ENCODE measurements at regions not wholly inside any gene's neighbourhood (a gene's known extent, or its start where the extent isn't known, plus 50 kb on each side); places are given as distances from the start of the nearest gene placed in this dataset.

GRCh38 chr17:72474719-72475477, 354.1 kb downstream of the SOX9 start:
- H3K36me3 ChIP-seq: no peaks in the 10 kb centered on the region
- H3K27ac ChIP-seq: no peak overlapping the region
- no peaks in the 10 kb centered on the region for H3K27me3 ChIP-seq (replicated peaks)
- DNase-seq (ENCODE audit: low read depth in 1 of 2, low spot score in 2 of 2): no peak
- no peaks in the 10 kb centered on the region for H3K9me3 ChIP-seq (replicated peaks)
- H3K4me1 ChIP-seq (replicated peaks): no peaks in the 10 kb centered on the region
- H3K4me3 ChIP-seq: no peak overlapping the region

GRCh38 chr17:72476134-72476533, 355.3 kb downstream of the SOX9 start:
- Histone ChIP-seq H3K27me3 (replicated peaks) (no peaks in the 10 kb centered on the region), H3K4me1 (replicated peaks) (no peaks in the 10 kb centered on the region), H3K4me3 (no peak overlapping the region), H3K9me3 (replicated peaks) (no peaks in the 10 kb centered on the region), H3K36me3 (no peaks in the 10 kb centered on the region), H3K27ac (no peak overlapping the region)
- no peak for DNase-seq (ENCODE audit: low read depth in 1 of 2, low spot score in 2 of 2)

DNA sequence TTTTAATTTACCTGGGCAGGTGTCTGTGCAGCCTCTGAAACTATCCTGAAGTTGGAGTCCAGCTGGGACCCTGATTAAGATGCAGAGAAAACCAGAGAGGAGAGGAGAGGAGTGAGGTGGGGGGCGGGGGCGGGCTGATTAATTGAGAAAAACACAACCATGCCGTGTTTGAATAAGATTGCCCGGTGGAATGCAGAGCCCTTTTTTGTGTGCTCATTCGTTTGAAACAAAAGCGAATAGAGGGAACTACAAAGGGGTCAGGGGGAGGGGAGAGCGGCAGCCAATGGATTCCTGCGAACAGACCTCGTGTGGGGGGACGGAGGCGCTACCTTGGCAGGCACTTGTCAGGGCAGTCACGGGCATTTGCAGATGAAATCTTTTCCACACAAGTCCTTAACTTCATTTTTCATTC, 355.8 kb downstream of the SOX9 start:
- H3K4me1 ChIP-seq (replicated peaks): no peaks in the 10 kb centered on the region
- no peaks in the 10 kb centered on the region for H3K27me3 ChIP-seq (replicated peaks)
- no peaks in the 10 kb centered on the region for H3K36me3 ChIP-seq
- DNase-seq (ENCODE audit: low read depth in 1 of 2, low spot score in 2 of 2): no peak
- no peaks in the 10 kb centered on the region for H3K9me3 ChIP-seq (replicated peaks)
- no peak overlapping the region for H3K4me3 ChIP-seq
- no peak overlapping the region for H3K27ac ChIP-seq

DNA sequence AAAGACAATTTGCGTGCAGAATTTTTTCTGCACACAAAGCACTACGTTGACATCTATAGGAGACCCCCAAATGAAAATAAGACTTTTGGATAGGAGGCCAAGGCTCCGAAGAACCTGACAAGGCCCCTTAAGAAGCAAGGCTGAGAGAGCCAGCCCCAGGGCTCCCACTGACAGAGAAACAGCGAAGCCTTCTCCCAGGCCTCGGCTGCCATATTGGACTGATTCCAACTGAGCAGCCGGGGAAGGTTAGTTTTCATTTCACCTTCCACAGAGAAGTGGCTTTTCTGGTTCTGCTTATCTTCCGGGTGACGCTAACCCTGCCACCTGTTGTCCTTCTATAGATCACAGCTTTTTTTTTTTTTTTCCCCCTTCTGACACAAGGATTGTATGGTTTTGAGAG, 356.7 kb downstream of the SOX9 start:
- Histone ChIP-seq H3K4me1 (replicated peaks) (no peaks in the 10 kb centered on the region), H3K4me3 (no peak overlapping the region), H3K27ac (no peak overlapping the region), H3K9me3 (replicated peaks) (no peaks in the 10 kb centered on the region), H3K27me3 (replicated peaks) (no peaks in the 10 kb centered on the region), H3K36me3 (no peaks in the 10 kb centered on the region)
- no peak for DNase-seq (ENCODE audit: low read depth in 1 of 2, low spot score in 2 of 2)

DNA sequence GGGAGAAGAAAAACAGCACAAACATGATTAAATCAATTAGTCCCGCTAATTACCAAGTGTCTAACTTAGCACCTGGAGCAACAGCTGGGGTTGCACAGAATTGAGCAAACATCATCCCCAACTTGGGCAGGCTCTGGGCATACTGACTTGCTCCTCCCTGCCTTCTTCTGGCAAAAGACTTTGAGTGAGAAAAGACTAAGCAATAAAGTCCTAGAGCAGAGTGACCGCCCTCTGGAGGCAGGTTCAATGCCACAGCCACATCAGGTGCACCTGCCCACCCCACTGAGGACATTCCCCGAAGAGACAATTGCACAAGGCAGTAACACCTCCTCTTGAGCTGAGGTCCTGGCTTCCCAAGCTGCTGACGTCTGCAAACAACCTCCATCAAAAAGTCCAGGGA, 358.3 kb downstream of the SOX9 start:
- H3K4me3 ChIP-seq: no peak overlapping the region
- no peaks in the 10 kb centered on the region for H3K9me3 ChIP-seq (replicated peaks)
- H3K4me1 ChIP-seq (replicated peaks): no peaks in the 10 kb centered on the region
- DNase-seq (ENCODE audit: low read depth in 1 of 2, low spot score in 2 of 2): no peak
- H3K27ac ChIP-seq: no peak overlapping the region
- no peaks in the 10 kb centered on the region for H3K36me3 ChIP-seq
- H3K27me3 ChIP-seq (replicated peaks): no peaks in the 10 kb centered on the region

- Histone ChIP-seq H3K4me1 (replicated peaks) (no peaks in the 10 kb centered on the region), H3K27ac (no peak overlapping the region), H3K36me3 (no peaks in the 10 kb centered on the region), H3K4me3 (no peak overlapping the region), H3K9me3 (replicated peaks) (no peaks in the 10 kb centered on the region), H3K27me3 (replicated peaks) (no peaks in the 10 kb centered on the region)
- DNase-seq (ENCODE audit: low read depth in 1 of 2, low spot score in 2 of 2): no peak
Measured at GRCh38 chr17:72481572-72481971, 360.8 kb downstream of the SOX9 start.

GRCh38 chr17:72485596-72485995, 364.8 kb downstream of the SOX9 start:
- Histone ChIP-seq H3K27ac (no peak overlapping the region), H3K4me1 (replicated peaks) (peaks cover 6% of the 10 kb centered on the region), H3K4me3 (no peak overlapping the region), H3K27me3 (replicated peaks) (no peaks in the 10 kb centered on the region), H3K9me3 (replicated peaks) (no peaks in the 10 kb centered on the region), H3K36me3 (no peaks in the 10 kb centered on the region)
- no peak for DNase-seq (ENCODE audit: low read depth in 1 of 2, low spot score in 2 of 2)

DNA sequence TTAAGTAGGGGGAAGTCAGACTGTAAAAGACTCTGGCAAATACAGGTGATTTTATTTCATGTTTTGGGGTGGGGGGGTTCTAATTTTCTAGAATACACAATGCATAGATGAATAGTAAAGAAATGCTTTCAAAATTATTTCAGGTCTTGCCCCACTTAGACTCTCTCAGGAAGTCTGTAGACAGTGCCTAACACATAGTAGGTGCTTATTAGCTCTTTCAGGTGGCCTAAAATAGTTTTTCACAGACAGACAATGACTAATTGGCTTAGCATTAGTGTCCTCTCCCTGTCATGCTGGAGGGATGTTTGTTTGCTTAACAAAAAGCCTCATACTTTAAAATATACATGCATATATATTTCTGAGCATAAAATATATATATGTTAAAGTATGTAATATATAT, 366.0 kb downstream of the SOX9 start:
- Histone ChIP-seq H3K4me1 (replicated peaks) (peaks cover 6% of the 10 kb centered on the region), H3K9me3 (replicated peaks) (no peaks in the 10 kb centered on the region), H3K27ac (no peak overlapping the region), H3K27me3 (replicated peaks) (no peaks in the 10 kb centered on the region), H3K4me3 (no peak overlapping the region), H3K36me3 (no peaks in the 10 kb centered on the region)
- DNase-seq (ENCODE audit: low read depth in 1 of 2, low spot score in 2 of 2): no peak

DNA sequence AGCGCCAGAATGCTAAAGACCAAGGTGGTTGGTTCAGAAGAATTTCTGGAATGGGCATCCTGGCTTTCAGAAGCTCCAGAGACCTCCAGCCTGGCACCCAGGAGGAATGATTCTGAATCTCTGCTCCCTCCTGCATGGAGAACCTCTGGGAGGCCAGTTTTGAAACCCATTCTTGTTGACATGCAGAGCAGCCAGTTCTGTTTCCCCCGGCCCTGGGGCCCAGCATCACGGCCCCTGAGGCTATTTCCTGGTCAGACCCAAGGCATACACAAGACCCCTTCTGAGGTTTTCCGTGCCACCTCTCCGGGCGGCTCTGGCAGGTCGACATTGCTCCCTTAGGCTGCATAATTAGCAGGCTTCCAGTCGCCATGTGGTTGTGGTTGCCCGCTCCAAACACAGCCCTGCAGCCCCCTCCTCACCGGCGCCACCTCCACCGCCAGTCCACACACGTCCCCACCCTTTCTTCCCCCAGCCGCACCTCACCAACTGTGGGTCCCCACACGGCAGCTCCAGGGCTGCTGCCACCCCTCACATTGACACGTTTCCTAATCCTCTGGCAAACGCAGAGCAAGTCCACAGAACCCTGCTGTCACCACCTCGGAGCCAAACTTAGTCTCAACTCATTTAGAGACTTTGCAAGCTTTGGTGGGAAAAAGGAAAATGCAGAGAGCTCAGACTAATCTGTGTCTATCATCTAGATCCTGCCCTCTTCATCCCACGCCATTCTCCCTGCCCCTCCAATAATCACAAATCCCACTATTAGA, 367.1 kb downstream of the SOX9 start:
- no peaks in the 10 kb centered on the region for H3K36me3 ChIP-seq
- H3K27ac ChIP-seq: no peak overlapping the region
- DNase-seq (ENCODE audit: low read depth in 1 of 2, low spot score in 2 of 2): no peak
- no peak overlapping the region for H3K4me3 ChIP-seq
- H3K9me3 ChIP-seq (replicated peaks): no peaks in the 10 kb centered on the region
- H3K27me3 ChIP-seq (replicated peaks): no peaks in the 10 kb centered on the region
- peaks cover 6% of the 10 kb centered on the region for H3K4me1 ChIP-seq (replicated peaks)

DNA sequence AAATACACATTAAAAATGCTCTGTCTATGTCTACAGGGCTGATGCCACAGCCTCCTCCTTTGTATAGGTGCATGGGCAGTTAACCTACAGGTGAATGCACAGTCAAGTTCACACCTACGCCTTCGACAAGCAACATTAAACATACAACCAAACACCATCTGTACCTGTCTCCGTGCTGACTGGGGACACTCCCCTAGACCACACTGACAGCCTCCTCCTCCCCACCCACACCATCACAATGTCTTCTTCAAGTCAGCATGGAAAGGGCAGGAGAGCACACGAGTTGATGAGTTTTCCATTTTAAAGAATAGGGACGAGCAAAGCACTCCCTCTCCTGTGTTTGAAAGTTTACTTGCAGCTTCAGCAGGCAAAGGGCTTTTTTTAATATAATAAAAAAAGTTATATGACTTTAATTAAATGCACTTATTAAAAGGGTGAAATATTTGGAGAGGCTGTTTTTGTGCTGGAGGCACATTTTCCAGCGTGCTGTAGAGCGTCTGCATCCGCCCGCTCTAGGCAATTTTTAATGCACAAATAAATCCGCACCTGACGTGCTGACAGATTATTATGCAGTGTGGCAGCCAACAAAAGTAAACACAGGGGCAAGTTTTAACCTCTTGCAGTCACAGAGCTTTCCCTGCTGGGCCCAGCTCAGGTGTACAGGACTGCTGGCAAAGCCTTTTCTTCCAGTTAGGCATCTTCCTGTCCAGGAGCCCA, 367.9 kb downstream of the SOX9 start:
- no peak for DNase-seq (ENCODE audit: low read depth in 1 of 2, low spot score in 2 of 2)
- no peak overlapping the region for H3K4me3 ChIP-seq
- no peaks in the 10 kb centered on the region for H3K36me3 ChIP-seq
- no peaks in the 10 kb centered on the region for H3K9me3 ChIP-seq (replicated peaks)
- H3K4me1 ChIP-seq (replicated peaks): peaks cover 6% of the 10 kb centered on the region
- no peaks in the 10 kb centered on the region for H3K27me3 ChIP-seq (replicated peaks)
- no peak overlapping the region for H3K27ac ChIP-seq

DNA sequence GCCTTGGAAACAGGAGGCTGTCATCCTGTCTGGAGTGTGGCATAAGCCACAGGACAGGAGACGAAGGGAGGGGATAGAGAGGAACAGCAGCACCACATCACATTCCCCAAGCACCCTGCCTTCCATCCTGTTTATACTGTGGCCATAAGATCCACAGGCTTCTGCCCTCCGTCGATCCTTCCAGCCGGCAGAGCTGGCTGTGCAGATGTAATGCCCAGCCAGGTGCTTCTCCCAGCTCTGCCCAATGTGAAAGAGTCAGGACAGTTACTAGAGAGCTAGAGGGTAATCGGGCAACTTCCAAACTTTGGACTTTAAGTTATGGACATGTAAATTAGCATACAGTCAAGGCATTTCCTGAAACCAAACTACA, 368.4 kb downstream of the SOX9 start:
- no peak for DNase-seq (ENCODE audit: low read depth in 1 of 2, low spot score in 2 of 2)
- H3K27me3 ChIP-seq (replicated peaks): no peaks in the 10 kb centered on the region
- peaks cover 6% of the 10 kb centered on the region for H3K4me1 ChIP-seq (replicated peaks)
- no peaks in the 10 kb centered on the region for H3K9me3 ChIP-seq (replicated peaks)
- no peak overlapping the region for H3K4me3 ChIP-seq
- H3K27ac ChIP-seq: no peak overlapping the region
- no peaks in the 10 kb centered on the region for H3K36me3 ChIP-seq

DNA sequence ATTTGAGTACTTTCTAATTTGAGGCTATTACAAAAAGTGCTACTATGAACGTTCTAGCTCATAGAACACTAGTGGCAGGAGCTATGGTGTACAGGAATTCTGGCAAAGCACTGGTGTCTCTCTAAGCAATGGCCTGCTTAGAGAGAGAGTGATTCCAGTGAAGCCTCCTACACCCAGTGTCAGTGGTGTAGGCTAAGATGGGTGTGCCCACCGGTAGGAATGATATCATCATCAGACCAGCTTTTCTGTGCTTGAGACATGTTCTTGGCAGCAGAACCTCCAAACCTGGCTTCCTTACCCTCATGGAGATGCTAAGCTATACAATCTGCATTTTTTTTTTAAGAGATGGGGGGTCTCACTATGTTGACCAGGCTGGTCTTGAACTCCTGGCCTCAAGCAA, 370.3 kb downstream of the SOX9 start:
- Histone ChIP-seq H3K36me3 (no peaks in the 10 kb centered on the region), H3K27me3 (replicated peaks) (no peaks in the 10 kb centered on the region), H3K27ac (no peak overlapping the region), H3K4me1 (replicated peaks) (peaks cover 6% of the 10 kb centered on the region), H3K4me3 (no peak overlapping the region), H3K9me3 (replicated peaks) (no peaks in the 10 kb centered on the region)
- no peak for DNase-seq (ENCODE audit: low read depth in 1 of 2, low spot score in 2 of 2)

DNA sequence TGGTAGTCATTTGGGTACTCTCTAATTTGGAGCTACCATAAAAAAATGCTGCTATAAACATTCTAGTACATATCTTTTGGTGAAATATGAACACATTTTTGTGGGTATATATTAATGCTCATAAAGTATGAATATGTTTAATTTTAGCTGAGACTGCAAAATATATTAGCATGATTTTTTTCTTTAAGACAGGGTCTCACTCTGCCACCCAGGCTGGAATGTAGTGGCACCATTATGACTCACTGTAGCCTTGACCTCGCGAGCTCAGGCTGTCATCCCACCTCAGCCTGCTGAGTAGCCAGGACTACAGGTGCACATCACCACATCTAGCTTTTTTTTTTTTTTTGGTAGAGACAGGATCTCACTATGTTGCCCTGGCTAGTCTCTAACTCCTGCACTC, 371.7 kb downstream of the SOX9 start:
- Histone ChIP-seq H3K9me3 (replicated peaks) (no peaks in the 10 kb centered on the region), H3K36me3 (no peaks in the 10 kb centered on the region), H3K27ac (no peak overlapping the region), H3K4me3 (no peak overlapping the region), H3K27me3 (replicated peaks) (no peaks in the 10 kb centered on the region), H3K4me1 (replicated peaks) (peaks cover under 1% of the 10 kb centered on the region)
- DNase-seq (ENCODE audit: low read depth in 1 of 2, low spot score in 2 of 2): no peak

DNA sequence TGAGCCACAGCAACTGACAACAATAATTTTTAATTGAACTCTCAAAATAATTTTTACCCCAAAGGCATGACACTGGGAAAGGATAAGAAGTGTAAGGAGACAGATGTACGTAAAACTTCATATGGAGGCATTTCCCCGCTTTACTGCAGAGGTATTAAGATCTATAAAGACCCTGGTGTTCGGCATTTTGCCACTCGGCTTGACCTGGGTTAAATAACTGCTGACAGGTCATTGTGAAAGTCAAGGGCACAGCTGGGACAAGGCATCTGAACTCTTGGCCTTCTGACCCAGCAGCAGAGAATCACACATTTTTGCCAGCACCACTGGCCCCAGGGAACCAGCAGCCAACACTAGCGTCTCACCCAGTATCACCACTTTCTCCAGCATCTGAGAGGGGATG, 372.1 kb downstream of the SOX9 start:
- no peak overlapping the region for H3K27ac ChIP-seq
- H3K27me3 ChIP-seq (replicated peaks): no peaks in the 10 kb centered on the region
- DNase-seq (ENCODE audit: low read depth in 1 of 2, low spot score in 2 of 2): no peak
- H3K9me3 ChIP-seq (replicated peaks): no peaks in the 10 kb centered on the region
- H3K4me3 ChIP-seq: no peak overlapping the region
- H3K4me1 ChIP-seq (replicated peaks): no peaks in the 10 kb centered on the region; the same call in 1 of the 2 replicates
- no peaks in the 10 kb centered on the region for H3K36me3 ChIP-seq

Data from SJSA1 (cell line).